Fibroblast of pulmonary artery (primary cell): ENCODE measurements at regions not wholly inside any gene's neighbourhood (a gene's known extent, or its start where the extent isn't known, plus 50 kb on each side); places are given as distances from the start of the nearest gene placed in this dataset.
A peak's percentile ranks its signal among the peaks of the same experiment; 100 is the strongest.

Experiments used
- DNase-seq: peaks from one replicate; pipeline ENCODE4 v3.0.0-alpha.2; 2010; ENCODE audit warnings: low read depth
- H3K4me3 ChIP-seq: replicated peaks from 2 replicates; pipeline ENCODE4 v1.5.1; 2011; ENCODE audit warnings: low read depth, mild to moderate bottlenecking, control low read depth, low read length, moderate library complexity
- TF ChIP-seq, protein P1 (sequence below): IDR thresholded peaks from 2 replicates; pipeline ENCODE4 v1.5.1; 2011; ENCODE audit warnings: mild to moderate bottlenecking, control low read depth, low read length, inconsistent platforms; ENCODE audit errors: missing control alignments

DNA sequence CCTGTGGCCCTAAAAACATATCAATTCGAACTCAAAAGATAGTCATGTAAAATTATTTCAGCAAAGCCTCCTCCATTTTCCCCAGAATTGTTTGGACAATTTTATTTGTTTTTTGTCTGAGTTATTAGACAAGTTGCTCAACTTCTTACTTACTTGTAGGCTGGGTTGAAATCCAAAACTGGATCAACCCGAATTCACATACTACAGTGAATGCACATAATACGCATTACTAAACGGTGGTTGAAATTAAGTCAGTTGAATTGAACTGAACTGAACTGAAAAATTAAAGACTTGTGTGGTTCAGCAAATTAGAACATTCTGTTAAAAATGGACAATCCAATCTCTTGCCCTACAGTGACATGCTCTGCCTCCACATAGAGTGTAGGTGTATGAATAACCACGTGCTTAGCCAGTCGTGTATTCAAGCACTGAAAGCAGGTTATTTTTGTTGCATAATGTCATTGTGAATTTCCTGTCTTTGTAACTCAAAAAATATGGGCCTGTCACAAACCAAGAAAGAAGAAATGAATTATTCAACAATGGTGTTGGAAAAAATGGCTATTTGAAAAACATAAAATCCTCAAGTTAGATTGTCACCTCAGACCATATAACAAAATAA lies 441.0 kb downstream of the TXNL1 start:
- no peak for DNase-seq
- no peak overlapping the region for H3K4me3 ChIP-seq
- TF ChIP-seq, protein P1, sequence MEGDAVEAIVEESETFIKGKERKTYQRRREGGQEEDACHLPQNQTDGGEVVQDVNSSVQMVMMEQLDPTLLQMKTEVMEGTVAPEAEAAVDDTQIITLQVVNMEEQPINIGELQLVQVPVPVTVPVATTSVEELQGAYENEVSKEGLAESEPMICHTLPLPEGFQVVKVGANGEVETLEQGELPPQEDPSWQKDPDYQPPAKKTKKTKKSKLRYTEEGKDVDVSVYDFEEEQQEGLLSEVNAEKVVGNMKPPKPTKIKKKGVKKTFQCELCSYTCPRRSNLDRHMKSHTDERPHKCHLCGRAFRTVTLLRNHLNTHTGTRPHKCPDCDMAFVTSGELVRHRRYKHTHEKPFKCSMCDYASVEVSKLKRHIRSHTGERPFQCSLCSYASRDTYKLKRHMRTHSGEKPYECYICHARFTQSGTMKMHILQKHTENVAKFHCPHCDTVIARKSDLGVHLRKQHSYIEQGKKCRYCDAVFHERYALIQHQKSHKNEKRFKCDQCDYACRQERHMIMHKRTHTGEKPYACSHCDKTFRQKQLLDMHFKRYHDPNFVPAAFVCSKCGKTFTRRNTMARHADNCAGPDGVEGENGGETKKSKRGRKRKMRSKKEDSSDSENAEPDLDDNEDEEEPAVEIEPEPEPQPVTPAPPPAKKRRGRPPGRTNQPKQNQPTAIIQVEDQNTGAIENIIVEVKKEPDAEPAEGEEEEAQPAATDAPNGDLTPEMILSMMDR, result no peak

DNA sequence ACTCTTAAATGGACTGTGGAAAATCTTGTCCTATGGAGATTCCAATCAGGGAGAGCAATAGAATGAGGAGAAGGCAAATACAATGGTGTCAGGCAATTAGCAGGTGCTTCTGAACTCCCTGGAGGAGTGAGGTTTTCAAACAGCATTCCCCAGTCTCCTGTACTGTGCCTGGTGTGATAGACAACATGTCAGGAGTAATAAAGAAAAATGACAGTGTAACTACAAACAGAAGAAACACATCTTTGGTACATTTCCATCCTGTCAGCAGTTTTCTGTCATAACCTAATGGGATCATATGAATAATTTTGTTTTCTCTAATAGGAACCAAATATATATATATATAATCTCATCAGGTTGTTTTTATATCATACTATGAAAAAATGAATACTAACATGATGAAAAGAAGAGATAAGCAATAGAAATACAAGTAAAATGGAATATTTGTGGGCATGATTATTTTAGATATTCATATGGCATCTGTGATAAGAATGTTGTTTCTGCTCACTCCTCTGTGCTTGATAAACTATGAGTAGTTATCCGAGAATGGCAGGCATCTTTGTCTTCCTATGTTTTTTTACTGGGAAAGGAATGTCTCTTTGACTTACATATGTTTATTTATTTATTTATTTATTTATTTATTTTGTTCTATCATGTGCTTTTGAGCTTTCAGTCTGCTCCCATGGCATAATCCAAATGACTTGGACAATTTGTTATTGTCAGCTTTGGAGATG lies 441.7 kb downstream of the TXNL1 start:
- no peak overlapping the region for H3K4me3 ChIP-seq
- peak; percentile 40 for DNase-seq

GRCh38 chr18:56191334-56191733 lies 447.1 kb downstream of the TXNL1 start:
- TF ChIP-seq, protein P1, result no peak
- no peak overlapping the region for H3K4me3 ChIP-seq
- DNase-seq, result no peak

More for the DNA sequence above, 441.7 kb downstream of the TXNL1 start:
- TF ChIP-seq, protein P1, result no peak

DNA sequence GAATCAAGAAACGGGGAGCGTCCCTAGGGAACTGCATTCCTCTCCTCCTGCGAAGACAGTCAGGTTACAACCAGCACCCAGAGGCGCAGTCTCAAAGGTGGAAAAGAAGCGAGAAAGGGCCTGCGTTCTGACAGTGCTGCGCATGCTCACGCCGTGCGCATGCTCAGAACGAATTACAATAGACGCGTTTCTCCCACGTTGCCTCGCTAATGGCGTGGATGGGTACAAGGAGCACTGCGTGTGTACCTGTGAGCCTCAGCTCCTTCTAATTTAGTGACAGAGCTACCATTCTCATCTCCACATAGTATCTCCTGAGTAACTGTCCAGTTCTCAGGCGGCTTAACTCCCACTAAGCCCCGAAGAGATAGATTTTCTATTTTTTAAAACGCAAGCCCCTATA lies 448.8 kb downstream of the TXNL1 start:
- TF ChIP-seq, protein P1, result no peak
- H3K4me3 ChIP-seq, result no peak overlapping the region
- DNase-seq, result no peak

DNA sequence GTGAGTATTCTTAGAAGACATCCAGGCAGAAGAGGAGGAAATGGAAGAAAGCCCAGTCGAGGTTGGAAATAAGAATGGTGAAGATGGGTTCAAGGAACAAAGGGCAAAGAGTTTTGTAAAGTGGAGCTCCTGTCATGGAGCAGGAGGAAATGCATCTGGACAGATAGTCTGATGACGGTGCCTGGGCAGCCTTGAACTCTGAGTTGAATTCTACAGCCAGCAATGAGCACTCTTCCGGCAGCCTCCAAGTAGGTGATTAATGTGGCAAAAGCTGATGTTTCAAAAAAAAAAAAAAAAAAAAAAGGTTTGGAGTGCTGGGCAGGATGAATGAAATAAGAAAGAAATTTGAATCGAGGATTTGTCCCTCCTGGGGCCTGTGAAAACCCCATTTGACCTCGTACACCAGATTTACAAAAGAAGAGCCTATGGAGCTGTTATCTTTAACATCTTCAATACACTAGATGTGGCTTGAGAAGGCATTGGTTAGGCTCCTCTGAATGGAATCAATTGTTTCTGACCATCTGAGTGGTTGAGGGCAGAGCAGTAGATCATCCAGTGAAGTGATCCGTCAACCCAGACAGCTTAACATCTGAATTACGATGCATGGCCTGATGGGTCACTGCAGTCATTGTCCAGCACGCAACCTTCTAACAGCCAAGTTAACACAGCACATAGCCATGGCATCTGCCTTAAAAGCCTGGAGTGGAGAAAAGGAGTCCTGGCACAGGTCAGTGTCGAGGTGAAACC lies 449.7 kb downstream of the TXNL1 start:
- TF ChIP-seq, protein P1, result no peak
- no peak overlapping the region for H3K4me3 ChIP-seq

GRCh38 chr18:56186319-56186718 lies 452.1 kb downstream of the TXNL1 start:
- no peak overlapping the region for H3K4me3 ChIP-seq
- DNase-seq, result no peak
- TF ChIP-seq, protein P1, result no peak

More for the DNA sequence above, 449.7 kb downstream of the TXNL1 start:
- DNase-seq, result no peak
